Left forelimb (tissue), 1 donor: ENCODE measurements at regions not wholly inside any gene's neighbourhood (a gene's known extent, or its start where the extent isn't known, plus 50 kb on each side); places are given as distances from the start of the nearest gene placed in this dataset.

Experiments used
- DNase-seq: peaks from one replicate; pipeline ENCODE4 v3.0.0-alpha.2; 2018; ENCODE audit warnings: low spot score

DNA sequence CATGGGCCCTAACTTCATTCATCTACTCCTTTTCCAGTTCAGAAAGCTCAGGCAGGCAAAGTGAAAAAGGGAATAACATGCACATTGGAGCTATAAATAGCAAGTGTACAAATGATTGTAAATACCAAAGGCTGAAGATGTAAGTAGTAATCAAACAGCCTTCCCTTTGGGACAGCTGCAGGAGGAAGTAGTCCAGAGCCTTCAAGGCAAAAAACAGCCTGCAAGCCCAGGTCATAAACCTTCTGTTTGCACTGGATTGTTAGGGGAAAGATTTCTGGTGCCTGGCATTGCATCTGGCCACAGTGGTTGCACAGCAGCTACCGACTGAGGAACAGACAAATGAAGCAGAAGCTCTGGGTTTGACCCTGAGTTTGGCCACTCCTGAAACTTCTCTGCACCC is 98.6 kb upstream of the PMFBP1 start:
- DNase-seq: no peak

DNA sequence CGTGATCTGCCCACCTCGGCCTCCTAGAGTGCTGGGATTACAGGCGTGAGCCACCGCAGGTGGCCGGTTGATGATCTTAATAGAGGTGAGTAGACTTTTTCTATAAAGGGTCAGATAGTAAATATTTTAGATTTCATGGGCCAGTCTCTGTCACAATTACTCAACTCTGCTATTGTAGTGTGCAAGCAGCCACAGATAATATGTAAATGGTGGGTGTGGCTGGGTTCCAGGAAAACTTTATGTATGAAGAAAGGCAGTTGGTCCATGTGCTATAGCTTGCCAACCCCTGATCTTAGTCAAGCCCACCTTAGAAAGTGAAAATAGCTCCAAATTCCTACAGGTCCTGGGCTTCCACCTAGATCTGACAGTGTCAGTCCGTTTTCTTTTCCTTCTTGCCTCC is 94.9 kb upstream of the PMFBP1 start:
- no peak for DNase-seq

- DNase-seq: no peak
Measured at GRCh38 chr16:72264771-72265170, 92.8 kb upstream of the PMFBP1 start.

DNA sequence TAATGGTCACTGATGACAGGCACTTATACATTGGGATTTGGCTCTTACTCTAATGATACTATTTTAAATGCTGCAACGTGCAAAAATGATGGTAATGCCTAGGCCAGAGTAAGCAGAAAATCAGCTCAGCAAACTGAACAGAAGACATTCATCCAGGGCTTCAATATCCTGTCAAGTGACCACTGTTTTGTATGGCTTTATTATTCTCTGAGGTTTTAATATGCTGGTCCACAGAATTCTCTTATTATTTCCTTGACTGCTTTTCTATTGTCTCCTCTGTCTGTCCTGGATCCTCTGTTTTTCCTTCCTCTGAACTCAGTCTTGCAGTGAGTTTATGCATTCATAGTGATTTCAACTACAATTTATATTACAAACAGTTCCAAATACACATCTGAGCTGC is 90.8 kb upstream of the PMFBP1 start:
- no peak for DNase-seq

DNA sequence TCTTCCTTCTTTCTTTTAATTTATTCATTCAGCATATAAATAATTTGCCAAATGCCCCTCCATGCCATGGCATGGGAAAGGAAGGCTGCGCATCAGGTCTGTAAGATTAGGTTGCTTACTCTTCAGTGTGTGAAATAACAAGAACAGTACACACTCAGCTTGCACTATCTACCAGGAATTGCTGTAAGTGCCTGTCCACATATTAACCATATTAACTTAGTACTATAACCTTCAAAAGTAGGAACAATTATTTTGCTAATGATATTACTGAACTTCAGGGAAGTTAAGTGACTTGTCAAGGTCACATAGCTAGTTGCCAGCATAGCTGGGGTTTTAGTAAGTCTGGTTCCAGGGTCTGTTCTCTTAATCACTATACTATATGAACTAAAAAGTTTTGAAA is 89.2 kb upstream of the PMFBP1 start:
- no peak for DNase-seq

GRCh38 chr16:72256398-72257066 is 84.6 kb upstream of the PMFBP1 start:
- no peak for DNase-seq

DNA sequence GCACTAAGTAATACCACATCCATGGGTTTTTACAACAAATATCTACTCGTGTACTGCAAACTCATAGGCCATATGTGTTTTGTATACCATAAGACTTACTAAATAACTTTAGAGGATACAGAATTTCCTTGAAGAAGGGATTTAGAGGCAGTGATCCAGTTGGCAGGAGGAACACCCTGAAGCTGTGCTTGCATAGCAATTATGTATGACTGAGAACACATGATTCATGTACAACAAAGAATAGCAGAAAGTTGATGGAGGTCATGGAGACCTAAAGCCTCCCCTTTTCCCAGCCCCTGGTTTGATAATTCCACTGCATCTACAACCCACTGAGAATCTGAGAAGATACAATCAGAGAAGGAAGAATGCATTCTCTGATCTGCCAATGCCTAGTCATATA is 83.8 kb upstream of the PMFBP1 start:
- no peak for DNase-seq

- DNase-seq: no peak
Measured at GRCh38 chr16:72247821-72248253, 75.9 kb upstream of the PMFBP1 start.

GRCh38 chr16:72246423-72246822 is 74.5 kb upstream of the PMFBP1 start:
- DNase-seq: no peak

- DNase-seq: no peak
Measured at GRCh38 chr16:72244853-72245252, 72.9 kb upstream of the PMFBP1 start.

DNA sequence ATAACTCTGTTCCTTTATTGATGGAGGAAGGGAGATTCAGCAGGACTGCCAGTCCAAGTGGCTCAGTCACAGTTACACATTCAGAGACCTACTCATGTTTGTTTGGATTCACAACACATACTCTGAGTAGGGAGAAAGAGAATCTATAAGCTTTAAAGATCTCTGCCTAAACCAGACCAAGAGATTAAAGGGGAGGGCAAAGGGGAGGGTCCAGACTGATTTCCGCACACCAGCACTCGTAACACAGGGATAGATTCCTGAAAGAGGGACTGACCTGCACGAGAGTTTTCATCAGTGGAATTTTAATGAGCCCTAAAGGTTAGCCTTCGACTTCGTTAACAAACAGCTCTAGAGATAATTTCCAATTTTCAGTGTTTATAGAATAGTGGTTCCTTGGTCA is 71.7 kb upstream of the PMFBP1 start:
- no peak for DNase-seq

DNA sequence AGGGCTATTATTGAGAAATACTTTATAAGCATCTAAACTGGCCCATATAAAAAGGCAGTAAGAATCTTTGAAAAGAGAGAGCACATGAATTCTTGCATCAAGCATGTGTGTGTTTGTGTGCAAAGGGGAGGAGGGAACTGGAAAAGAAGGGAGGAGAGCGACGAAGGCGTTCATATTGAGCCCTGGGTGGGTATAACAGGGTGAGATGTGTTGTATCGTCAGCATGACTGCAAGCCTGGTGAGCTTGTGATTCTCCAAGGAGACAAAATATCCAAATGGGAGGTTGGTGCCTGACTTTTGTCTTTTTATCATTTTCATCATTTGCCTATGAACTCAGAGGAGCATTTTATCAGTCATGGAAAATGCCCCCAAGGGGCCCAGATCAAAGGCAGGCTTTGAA is 70.8 kb upstream of the PMFBP1 start:
- no peak for DNase-seq

- DNase-seq: no peak
Measured at GRCh38 chr16:72241930-72242329, 70.0 kb upstream of the PMFBP1 start.

GRCh38 chr16:72241008-72241407 is 69.1 kb upstream of the PMFBP1 start:
- DNase-seq: no peak

DNA sequence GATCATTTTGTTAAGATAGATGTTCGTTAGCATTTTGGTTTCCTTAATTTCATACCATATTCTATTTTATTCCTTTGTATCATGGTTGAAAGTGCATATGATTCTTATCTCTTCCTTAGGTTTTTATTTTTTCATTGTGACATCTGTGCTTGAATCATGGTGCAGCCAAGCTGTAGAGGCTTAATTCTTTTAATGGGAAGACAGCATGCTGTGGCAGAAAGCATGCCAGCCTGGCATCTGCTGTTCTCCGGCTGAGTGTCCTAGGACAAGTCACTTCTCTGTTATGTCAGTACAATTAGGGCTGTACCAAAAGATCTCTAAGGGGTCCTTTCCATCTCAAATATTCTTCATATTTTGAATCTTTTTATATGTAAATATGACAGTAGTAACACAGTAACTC is 68.5 kb upstream of the PMFBP1 start:
- DNase-seq: no peak

- DNase-seq: no peak
Measured at GRCh38 chr16:72236866-72237265, 64.9 kb upstream of the PMFBP1 start.

DNA sequence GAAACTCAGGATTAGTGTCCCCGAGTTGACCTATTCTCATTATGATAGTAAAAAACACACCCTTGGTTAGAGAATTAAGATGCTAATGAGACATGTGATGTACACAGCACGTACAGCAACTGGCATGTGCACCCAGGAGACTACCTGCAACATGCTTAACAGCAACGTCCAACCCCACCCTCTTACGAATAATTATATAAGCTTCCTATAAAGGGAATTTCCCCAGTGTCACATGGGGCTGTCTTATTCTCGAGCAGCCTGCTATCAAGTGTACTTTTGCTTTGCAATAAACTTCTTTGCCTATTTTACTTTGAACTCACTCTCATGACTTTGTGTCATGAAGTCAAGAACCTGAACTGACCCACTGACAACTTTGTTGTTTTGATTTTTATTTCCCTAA is 62.4 kb upstream of the PMFBP1 start:
- no peak for DNase-seq

GRCh38 chr16:72228014-72228413 is 56.1 kb upstream of the PMFBP1 start:
- no peak for DNase-seq

GRCh38 chr16:72226136-72226535 is 54.2 kb upstream of the PMFBP1 start:
- no peak for DNase-seq

DNA sequence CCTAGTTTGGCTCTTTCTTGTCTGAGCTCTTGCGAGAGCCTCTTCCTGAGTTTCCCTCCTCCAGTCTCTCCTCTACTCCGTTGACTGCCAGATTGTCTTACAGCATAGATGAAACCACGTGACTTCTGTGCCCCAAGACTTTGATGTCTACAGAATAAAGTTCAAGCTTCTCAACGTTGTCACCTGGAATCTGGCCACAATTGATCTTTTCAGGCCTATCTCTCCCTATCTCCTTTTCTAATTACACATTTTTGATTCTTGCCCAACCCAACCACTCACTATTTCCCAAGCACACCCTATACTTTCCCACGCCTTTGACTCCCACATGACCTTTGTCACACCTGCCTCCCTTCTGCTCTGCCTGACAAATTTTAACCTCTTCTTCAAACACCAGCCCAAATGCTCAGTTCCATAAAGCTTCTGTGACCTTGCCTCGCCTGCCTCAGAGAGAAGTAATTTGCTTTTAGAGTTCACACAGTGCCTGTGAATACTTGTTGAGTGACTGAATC is 52.4 kb upstream of the PMFBP1 start:
- DNase-seq: no peak

GRCh38 chr16:72222503-72222902 is 50.5 kb upstream of the PMFBP1 start:
- no peak for DNase-seq
